Liver (tissue), 8 donors: ENCODE measurements at regions not wholly inside any gene's neighbourhood (a gene's known extent, or its start where the extent isn't known, plus 50 kb on each side); places are given as distances from the start of the nearest gene placed in this dataset.

ENCODE experiments used
- DNase-seq: peaks from one replicate; pipeline ENCODE4 v3.0.0-alpha.2; 2017; ENCODE audit warnings: low spot score
- H3K27ac ChIP-seq, 2 donors: one replicate each; pipeline ENCODE4 v1.7.0; 2013; ENCODE audit warnings: inconsistent platforms in 2 of 2, low read length in 2 of 2, control low read depth in 1 of 2, low read depth in 1 of 2, mild to moderate bottlenecking in 1 of 2
- H3K27me3 ChIP-seq, 4 donors: one replicate each; pipeline versions ENCODE4 v1.6.1 to v1.7.0; 2013; ENCODE audit warnings: low read length in 3 of 4, inconsistent platforms in 1 of 4, mild to moderate bottlenecking in 1 of 4, moderate library complexity in 1 of 4; ENCODE audit not compliant: control insufficient read depth in 4 of 4, insufficient read depth in 4 of 4
- H3K36me3 ChIP-seq, 4 donors: one replicate each; pipeline versions ENCODE4 v1.6.1 to v1.7.0; 2013; ENCODE audit warnings: low read length in 3 of 4, mild to moderate bottlenecking in 3 of 4, low read depth in 1 of 4, moderate library complexity in 1 of 4; ENCODE audit not compliant: control insufficient read depth in 4 of 4, insufficient read depth in 3 of 4
- H3K4me1 ChIP-seq, 4 donors: one replicate each; pipeline versions ENCODE4 v1.6.1 to v1.7.0; 2013; ENCODE audit warnings: low read length in 3 of 4, mild to moderate bottlenecking in 3 of 4, moderate library complexity in 1 of 4; ENCODE audit not compliant: control insufficient read depth in 4 of 4, insufficient read depth in 4 of 4
- H3K4me3 ChIP-seq, 3 donors: one replicate each; pipeline versions ENCODE4 v1.6.1 to v1.7.0; 2013; ENCODE audit warnings: low read length in 3 of 3, control low read depth in 1 of 3, low read depth in 1 of 3, mild to moderate bottlenecking in 1 of 3
- H3K9ac ChIP-seq, 2 donors: one replicate each; pipeline ENCODE4 v1.7.0; 2013; ENCODE audit warnings: low read length in 2 of 2, mild to moderate bottlenecking in 2 of 2, moderate library complexity in 2 of 2, control low read depth in 1 of 2, low read depth in 1 of 2
- H3K9me3 ChIP-seq, 4 donors: one replicate each; pipeline versions ENCODE4 v1.6.1 to v1.7.0; 2013; ENCODE audit warnings: low read length in 3 of 4; ENCODE audit not compliant: control insufficient read depth in 4 of 4
- EGR1 ChIP-seq, 2 donors: IDR thresholded peaks; 2 replicates each; pipeline ENCODE4 v1.6.1; 2016 to 2018; ENCODE audit warnings: antibody characterized with exemption in 2 of 2, low read depth in 2 of 2
- FOXA1 ChIP-seq: IDR thresholded peaks from 2 replicates; pipeline ENCODE4 v1.6.1; 2016; ENCODE audit warnings: antibody characterized with exemption
- FOXA2 ChIP-seq: IDR thresholded peaks from 2 replicates; pipeline ENCODE4 v1.6.1; 2016; ENCODE audit warnings: antibody characterized with exemption
- GABPA ChIP-seq, 2 donors: IDR thresholded peaks in 1 of 2; conservative IDR thresholded peaks in 1 of 2; 2 replicates each; pipeline ENCODE4 v1.6.1; 2016; ENCODE audit warnings: antibody characterized with exemption in 2 of 2, mild to moderate bottlenecking in 1 of 2, moderate library complexity in 1 of 2
- HNF4A ChIP-seq, 2 donors: conservative IDR thresholded peaks; 2 replicates each; pipeline ENCODE4 v1.6.1; 2016; ENCODE audit warnings: antibody characterized with exemption in 2 of 2, mild to moderate bottlenecking in 2 of 2
- HNF4G ChIP-seq: IDR thresholded peaks from 2 replicates; pipeline ENCODE4 v1.6.1; 2016; ENCODE audit warnings: antibody characterized with exemption
- JUND ChIP-seq, 2 donors: IDR thresholded peaks; 2 replicates each; pipeline ENCODE4 v1.6.1; 2016; ENCODE audit warnings: antibody characterized with exemption in 2 of 2
- NR2F2 ChIP-seq: IDR thresholded peaks from 2 replicates; pipeline ENCODE4 v1.6.1; 2016; ENCODE audit warnings: antibody characterized with exemption
- RAD21 ChIP-seq, 2 donors: IDR thresholded peaks; 2 replicates each; pipeline ENCODE4 v1.6.1; 2016; ENCODE audit warnings: antibody characterized with exemption in 2 of 2, mild to moderate bottlenecking in 2 of 2
- RXRA ChIP-seq, 2 donors: IDR thresholded peaks; 2 replicates each; pipeline ENCODE4 v1.6.1; 2017 to 2018; ENCODE audit warnings: antibody characterized with exemption in 2 of 2, mild to moderate bottlenecking in 1 of 2
- SP1 ChIP-seq: IDR thresholded peaks from 2 replicates; pipeline ENCODE4 v1.6.1; 2018; ENCODE audit warnings: antibody characterized with exemption, mild to moderate bottlenecking
- YY1 ChIP-seq: IDR thresholded peaks from 2 replicates; pipeline ENCODE4 v1.6.1; 2016; ENCODE audit warnings: antibody characterized with exemption, mild to moderate bottlenecking
- WGBS: extraction: QIAGEN DNeasy Blood & Tissue Kit; methylation state at CpG from one replicate; pipeline ENCODE4 v1.1.7; 2013; 5-methylcytosine and 5-hydroxymethylcytosine counted together
- TF ChIP-seq, protein P1 (sequence below): IDR thresholded peaks from 2 replicates; pipeline ENCODE4 v1.6.1; 2016; ENCODE audit warnings: antibody characterized with exemption
- TF ChIP-seq, protein P2 (sequence below): IDR thresholded peaks from 2 replicates; pipeline ENCODE4 v1.6.1; 2016; ENCODE audit warnings: antibody characterized with exemption
- TF ChIP-seq, protein P3 (sequence below): fragments of 150-350 bp; IDR thresholded peaks from 2 replicates; pipeline ENCODE4 v1.5.1; 2017; ENCODE audit warnings: improper control_type of control experiment, low read depth, low read length; ENCODE audit not compliant: missing input control
- TF ChIP-seq, protein P4 (sequence below): IDR thresholded peaks from 2 replicates; pipeline ENCODE4 v1.6.1; 2016; ENCODE audit warnings: antibody characterized with exemption
- TF ChIP-seq, protein P5 (sequence below): IDR thresholded peaks from 2 replicates; pipeline ENCODE4 v1.6.1; 2016; ENCODE audit warnings: antibody characterized with exemption, mild to moderate bottlenecking
- donor health status: healthy.
- donor health status: healthy.
- donor health status: healthy.
- donor health status: healthy.
- donor health status: healthy.

DNA sequence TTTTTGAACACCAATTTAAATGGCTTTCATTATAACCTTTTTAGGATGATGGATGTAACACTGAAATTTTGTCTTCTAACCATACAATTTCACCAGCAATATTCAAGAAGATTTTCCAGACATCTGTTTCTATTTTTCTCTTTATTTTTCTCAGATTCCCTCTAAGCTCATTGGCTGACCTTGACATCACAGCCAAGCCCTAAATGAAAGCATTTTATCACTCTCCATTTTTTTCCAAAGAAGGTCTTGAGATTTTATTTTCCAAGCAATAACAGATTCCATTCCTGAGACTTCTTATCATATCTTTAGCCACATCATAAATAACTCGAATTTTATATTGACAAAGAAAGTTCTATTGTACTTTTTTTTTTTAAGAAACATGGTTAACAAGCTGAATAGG is 392.6 kb upstream of the THBS1 start:
- Histone ChIP-seq H3K4me3 (no peak overlapping the region), H3K36me3 (no peaks in the 10 kb centered on the region), H3K9me3 (no peaks in the 10 kb centered on the region), H3K27ac (no peak overlapping the region), H3K27me3 (no peaks in the 10 kb centered on the region), H3K9ac (no peak overlapping the region), H3K4me1 (no peaks in the 10 kb centered on the region)
- TF ChIP-seq, protein P1, sequence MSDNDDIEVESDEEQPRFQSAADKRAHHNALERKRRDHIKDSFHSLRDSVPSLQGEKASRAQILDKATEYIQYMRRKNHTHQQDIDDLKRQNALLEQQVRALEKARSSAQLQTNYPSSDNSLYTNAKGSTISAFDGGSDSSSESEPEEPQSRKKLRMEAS = no peak
- TF ChIP-seq GABPA (IDR thresholded peaks at IDR 0.05 in 1 of 2, conservative IDR thresholded peaks at IDR 0.05 in 1 of 2) (no peak), RXRA (IDR thresholded peaks at IDR 0.05) (no peak), EGR1 (IDR thresholded peaks at IDR 0.05; ENCODE audit: low read depth in 2 of 2) (no peak), FOXA2 (no peak), FOXA1 (no peak), HNF4G (no peak), JUND (IDR thresholded peaks at IDR 0.05) (no peak)
- TF ChIP-seq, protein P2, sequence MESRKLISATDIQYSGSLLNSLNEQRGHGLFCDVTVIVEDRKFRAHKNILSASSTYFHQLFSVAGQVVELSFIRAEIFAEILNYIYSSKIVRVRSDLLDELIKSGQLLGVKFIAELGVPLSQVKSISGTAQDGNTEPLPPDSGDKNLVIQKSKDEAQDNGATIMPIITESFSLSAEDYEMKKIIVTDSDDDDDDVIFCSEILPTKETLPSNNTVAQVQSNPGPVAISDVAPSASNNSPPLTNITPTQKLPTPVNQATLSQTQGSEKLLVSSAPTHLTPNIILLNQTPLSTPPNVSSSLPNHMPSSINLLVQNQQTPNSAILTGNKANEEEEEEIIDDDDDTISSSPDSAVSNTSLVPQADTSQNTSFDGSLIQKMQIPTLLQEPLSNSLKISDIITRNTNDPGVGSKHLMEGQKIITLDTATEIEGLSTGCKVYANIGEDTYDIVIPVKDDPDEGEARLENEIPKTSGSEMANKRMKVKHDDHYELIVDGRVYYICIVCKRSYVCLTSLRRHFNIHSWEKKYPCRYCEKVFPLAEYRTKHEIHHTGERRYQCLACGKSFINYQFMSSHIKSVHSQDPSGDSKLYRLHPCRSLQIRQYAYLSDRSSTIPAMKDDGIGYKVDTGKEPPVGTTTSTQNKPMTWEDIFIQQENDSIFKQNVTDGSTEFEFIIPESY = no peak
- TF ChIP-seq, protein P3, sequence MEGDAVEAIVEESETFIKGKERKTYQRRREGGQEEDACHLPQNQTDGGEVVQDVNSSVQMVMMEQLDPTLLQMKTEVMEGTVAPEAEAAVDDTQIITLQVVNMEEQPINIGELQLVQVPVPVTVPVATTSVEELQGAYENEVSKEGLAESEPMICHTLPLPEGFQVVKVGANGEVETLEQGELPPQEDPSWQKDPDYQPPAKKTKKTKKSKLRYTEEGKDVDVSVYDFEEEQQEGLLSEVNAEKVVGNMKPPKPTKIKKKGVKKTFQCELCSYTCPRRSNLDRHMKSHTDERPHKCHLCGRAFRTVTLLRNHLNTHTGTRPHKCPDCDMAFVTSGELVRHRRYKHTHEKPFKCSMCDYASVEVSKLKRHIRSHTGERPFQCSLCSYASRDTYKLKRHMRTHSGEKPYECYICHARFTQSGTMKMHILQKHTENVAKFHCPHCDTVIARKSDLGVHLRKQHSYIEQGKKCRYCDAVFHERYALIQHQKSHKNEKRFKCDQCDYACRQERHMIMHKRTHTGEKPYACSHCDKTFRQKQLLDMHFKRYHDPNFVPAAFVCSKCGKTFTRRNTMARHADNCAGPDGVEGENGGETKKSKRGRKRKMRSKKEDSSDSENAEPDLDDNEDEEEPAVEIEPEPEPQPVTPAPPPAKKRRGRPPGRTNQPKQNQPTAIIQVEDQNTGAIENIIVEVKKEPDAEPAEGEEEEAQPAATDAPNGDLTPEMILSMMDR = no peak
- WGBS = 43% methylated on average over 1 of the region's 1 CpG
- no peak for DNase-seq

DNA sequence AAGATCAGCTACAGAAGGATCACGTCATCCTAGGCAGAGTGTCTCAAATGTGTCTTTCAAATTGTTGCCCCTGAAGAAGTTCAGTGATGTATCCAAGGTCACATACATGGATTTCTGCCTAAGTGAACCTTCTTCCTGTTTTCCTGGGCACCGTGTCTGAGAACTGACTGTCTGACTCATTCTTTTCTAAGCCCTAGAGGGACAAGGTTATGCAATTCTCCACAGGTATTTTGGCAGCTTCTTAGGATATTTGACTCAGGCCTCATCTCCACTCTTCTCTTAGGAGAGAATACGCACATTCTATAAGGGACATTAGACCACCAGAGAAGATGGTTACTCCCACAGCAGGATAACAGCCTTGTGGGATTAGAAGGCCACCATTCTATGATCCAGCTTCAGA is 391.9 kb upstream of the THBS1 start:
- DNase-seq = no peak
- TF ChIP-seq, protein P2 = no peak
- TF ChIP-seq, protein P1 = no peak
- TF ChIP-seq, protein P4, sequence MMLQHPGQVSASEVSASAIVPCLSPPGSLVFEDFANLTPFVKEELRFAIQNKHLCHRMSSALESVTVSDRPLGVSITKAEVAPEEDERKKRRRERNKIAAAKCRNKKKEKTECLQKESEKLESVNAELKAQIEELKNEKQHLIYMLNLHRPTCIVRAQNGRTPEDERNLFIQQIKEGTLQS = no peak
- TF ChIP-seq RXRA (IDR thresholded peaks at IDR 0.05) (no peak), EGR1 (IDR thresholded peaks at IDR 0.05; ENCODE audit: low read depth in 2 of 2) (no peak), FOXA1 (no peak), JUND (IDR thresholded peaks at IDR 0.05) (no peak), GABPA (IDR thresholded peaks at IDR 0.05 in 1 of 2, conservative IDR thresholded peaks at IDR 0.05 in 1 of 2) (no peak), YY1 (no peak), NR2F2 (no peak), RAD21 (IDR thresholded peaks at IDR 0.05) (no peak), SP1 (no peak), HNF4A (conservative IDR thresholded peaks at IDR 0.05) (no peak)
- TF ChIP-seq, protein P3 = no peak
- TF ChIP-seq, protein P5, sequence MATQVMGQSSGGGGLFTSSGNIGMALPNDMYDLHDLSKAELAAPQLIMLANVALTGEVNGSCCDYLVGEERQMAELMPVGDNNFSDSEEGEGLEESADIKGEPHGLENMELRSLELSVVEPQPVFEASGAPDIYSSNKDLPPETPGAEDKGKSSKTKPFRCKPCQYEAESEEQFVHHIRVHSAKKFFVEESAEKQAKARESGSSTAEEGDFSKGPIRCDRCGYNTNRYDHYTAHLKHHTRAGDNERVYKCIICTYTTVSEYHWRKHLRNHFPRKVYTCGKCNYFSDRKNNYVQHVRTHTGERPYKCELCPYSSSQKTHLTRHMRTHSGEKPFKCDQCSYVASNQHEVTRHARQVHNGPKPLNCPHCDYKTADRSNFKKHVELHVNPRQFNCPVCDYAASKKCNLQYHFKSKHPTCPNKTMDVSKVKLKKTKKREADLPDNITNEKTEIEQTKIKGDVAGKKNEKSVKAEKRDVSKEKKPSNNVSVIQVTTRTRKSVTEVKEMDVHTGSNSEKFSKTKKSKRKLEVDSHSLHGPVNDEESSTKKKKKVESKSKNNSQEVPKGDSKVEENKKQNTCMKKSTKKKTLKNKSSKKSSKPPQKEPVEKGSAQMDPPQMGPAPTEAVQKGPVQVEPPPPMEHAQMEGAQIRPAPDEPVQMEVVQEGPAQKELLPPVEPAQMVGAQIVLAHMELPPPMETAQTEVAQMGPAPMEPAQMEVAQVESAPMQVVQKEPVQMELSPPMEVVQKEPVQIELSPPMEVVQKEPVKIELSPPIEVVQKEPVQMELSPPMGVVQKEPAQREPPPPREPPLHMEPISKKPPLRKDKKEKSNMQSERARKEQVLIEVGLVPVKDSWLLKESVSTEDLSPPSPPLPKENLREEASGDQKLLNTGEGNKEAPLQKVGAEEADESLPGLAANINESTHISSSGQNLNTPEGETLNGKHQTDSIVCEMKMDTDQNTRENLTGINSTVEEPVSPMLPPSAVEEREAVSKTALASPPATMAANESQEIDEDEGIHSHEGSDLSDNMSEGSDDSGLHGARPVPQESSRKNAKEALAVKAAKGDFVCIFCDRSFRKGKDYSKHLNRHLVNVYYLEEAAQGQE = no peak
- Histone ChIP-seq H3K27me3 (no peaks in the 10 kb centered on the region), H3K9me3 (no peaks in the 10 kb centered on the region), H3K27ac (no peak overlapping the region), H3K9ac (no peak overlapping the region), H3K36me3 (no peaks in the 10 kb centered on the region), H3K4me1 (no peaks in the 10 kb centered on the region), H3K4me3 (no peak overlapping the region)
- 72% methylated on average over 3 of the region's 3 CpGs for WGBS
